Ovary (tissue), 7 donors: ENCODE measurements at regions not wholly inside any gene's neighbourhood (a gene's known extent, or its start where the extent isn't known, plus 50 kb on each side); places are given as distances from the start of the nearest gene placed in this dataset.

Source experiments
- DNase-seq, 5 donors: peaks; one replicate each; pipeline ENCODE4 v3.0.0-alpha.2; 2019 to 2020
- H3K27ac ChIP-seq, 2 donors: fragments of 200-600 bp; one replicate each; pipeline versions ENCODE4 v1.5.1 to v1.8.0; 2019 to 2022
- H3K27me3 ChIP-seq: fragments of 200-600 bp; one replicate; pipeline ENCODE4 v1.8.0; 2022
- H3K36me3 ChIP-seq: fragments of 200-600 bp; sonication (generic); one replicate; pipeline ENCODE4 v1.5.1; 2019
- H3K4me1 ChIP-seq: one replicate; pipeline ENCODE4 v1.8.1; 2013; ENCODE audit warnings: mild to moderate bottlenecking, moderate library complexity; ENCODE audit not compliant: insufficient read depth
- H3K4me3 ChIP-seq: fragments of 200-600 bp; sonication (generic); one replicate; pipeline ENCODE4 v1.5.1; 2017
- H3K9me3 ChIP-seq, 2 donors: fragments of 200-600 bp in 1 of 2; sonication (generic) in 1 of 2; one replicate each; pipeline versions ENCODE4 v1.5.1 to v1.8.1; 2013 to 2019; ENCODE audit warnings: mild to moderate bottlenecking in 1 of 2, moderate library complexity in 1 of 2
- CTCF ChIP-seq, 3 donors: fragments of 450-650 bp in 2 of 3; fragments of 200-600 bp in 1 of 3; IDR thresholded peaks; one replicate each; pipeline versions ENCODE4 v1.5.1 to v1.8.0; 2016 to 2022; ENCODE audit warnings: antibody characterized with exemption in 3 of 3, mild to moderate bottlenecking in 1 of 3
- EP300 ChIP-seq: sonication (generic); formaldehyde crosslinking; IDR thresholded peaks from one replicate; pipeline ENCODE4 v1.6.1; 2017; ENCODE audit warnings: antibody characterized with exemption
- POLR2A ChIP-seq: fragments of 450-650 bp; IDR thresholded peaks from one replicate; pipeline ENCODE4 v1.6.1; 2017; ENCODE audit warnings: antibody characterized with exemption, mild to moderate bottlenecking, moderate library complexity
- WGBS, 3 donors: extraction: QIAGEN DNeasy Blood & Tissue Kit in 1 of 3; methylation state at CpG; one replicate each; pipeline versions ENCODE4 v1.1.5 to v1.1.7; 2013 to 2017; 5-methylcytosine and 5-hydroxymethylcytosine counted together
- intact Hi-C, 4 donors: fragments of 100-400 bp; cut with DNase I; formaldehyde crosslinking; loops; one replicate each; pipeline versions ENCODE4 v1.11.0 to v1.15.1; 2022 to 2023
- donor health status: DM: no; HTN: no; CAD: no; lungs with moderate emphysema.
- donor health status: DM: no; HTN: no; CAD: no.
- donor health status: Bipolar disorder and iron deficiency.
- donor health status: DM: no; HTN: no; CAD: no.
- donor health status: DM: yes; HTN: yes; CAD: no.

DNA sequence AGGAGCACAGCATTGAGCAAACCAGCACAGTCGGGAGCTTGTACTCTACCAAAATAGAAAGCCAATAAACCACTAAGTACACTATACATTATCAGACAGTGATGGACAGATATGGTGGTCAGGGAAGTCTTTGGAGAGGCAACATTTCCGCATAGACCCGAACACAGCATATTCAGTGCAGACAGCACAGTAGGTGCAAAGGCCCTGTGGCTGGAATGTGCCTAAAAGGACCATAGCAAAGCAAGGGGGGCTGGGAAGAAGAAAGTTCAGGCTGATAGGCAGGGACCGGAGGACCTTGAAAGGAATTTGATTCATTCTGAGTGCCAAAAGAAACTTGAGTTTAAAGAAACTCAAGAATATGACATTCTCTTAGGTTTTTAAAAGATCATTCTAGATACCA, 92.0 kb upstream of the GALNT2 start:
- no peaks in the 10 kb centered on the region for H3K4me1 ChIP-seq
- TF ChIP-seq CTCF (IDR thresholded peaks at IDR 0.05) (no peak), POLR2A (no peak), EP300 (no peak)
- no peaks in the 10 kb centered on the region for H3K9me3 ChIP-seq
- H3K27me3 ChIP-seq: no peaks in the 10 kb centered on the region
- DNase-seq: no peak
- WGBS, 3 donors: 85 to 92% (median 90%) methylated on average over 4 of the region's 4 CpGs
- H3K27ac ChIP-seq: no peak overlapping the region
- H3K4me3 ChIP-seq: no peak overlapping the region
- intact Hi-C loops: no loop called here
- H3K36me3 ChIP-seq: no peaks in the 10 kb centered on the region

DNA sequence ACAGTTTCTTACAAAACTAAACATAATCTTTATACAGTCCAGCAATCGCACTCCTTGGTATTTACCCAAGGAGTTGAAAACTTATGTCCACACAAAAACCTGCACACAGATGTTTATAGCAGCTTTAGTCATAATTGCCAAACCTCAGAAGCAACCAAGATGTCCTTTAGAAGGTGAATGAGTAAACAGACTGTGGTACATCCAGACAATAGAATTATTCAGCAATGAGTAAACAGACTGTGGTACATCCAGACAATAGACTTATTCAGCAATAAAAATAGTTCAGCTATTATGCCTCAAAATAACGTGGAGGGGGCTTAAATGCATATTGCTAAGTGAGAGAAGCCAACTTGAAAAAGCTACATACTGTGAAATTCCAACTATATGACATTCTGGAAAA, 87.0 kb upstream of the GALNT2 start:
- no peak overlapping the region for H3K4me3 ChIP-seq
- TF ChIP-seq POLR2A: no peak
- no peak for TF ChIP-seq EP300
- 53 to 69% (median 59%) methylated on average over 2 of the region's 2 CpGs for WGBS, 3 donors

GRCh38 chr1:229981736-229982135, 85.3 kb upstream of the GALNT2 start:
- WGBS, 3 donors: 66 to 73% (median 70%) methylated on average over 3 of the region's 3 CpGs
- no peaks in the 10 kb centered on the region for H3K36me3 ChIP-seq
- no peaks in the 10 kb centered on the region for H3K9me3 ChIP-seq
- H3K4me3 ChIP-seq: no peak overlapping the region
- no peak for TF ChIP-seq EP300
- TF ChIP-seq CTCF (IDR thresholded peaks at IDR 0.05): no peak
- no peak for TF ChIP-seq POLR2A
- intact Hi-C loops: no loop called here
- DNase-seq: no peak
- H3K27me3 ChIP-seq: no peaks in the 10 kb centered on the region
- no peak overlapping the region for H3K27ac ChIP-seq
- no peaks in the 10 kb centered on the region for H3K4me1 ChIP-seq

More for the DNA sequence above, 87.0 kb upstream of the GALNT2 start:
- no peak for DNase-seq
- intact Hi-C loops: no loop called here
- Histone ChIP-seq H3K4me1 (no peaks in the 10 kb centered on the region), H3K27ac (no peak overlapping the region), H3K9me3 (no peaks in the 10 kb centered on the region), H3K27me3 (no peaks in the 10 kb centered on the region), H3K36me3 (no peaks in the 10 kb centered on the region)

- no peaks in the 10 kb centered on the region for H3K36me3 ChIP-seq
- H3K27ac ChIP-seq: no peak overlapping the region
- TF ChIP-seq CTCF (IDR thresholded peaks at IDR 0.05): no peak
- TF ChIP-seq EP300: no peak
- TF ChIP-seq POLR2A: no peak
- intact Hi-C loops: no loop called here
- H3K4me3 ChIP-seq: no peak overlapping the region
- no peaks in the 10 kb centered on the region for H3K9me3 ChIP-seq
- 86 to 93% (median 92%) methylated on average over 9 of the region's 9 CpGs for WGBS, 3 donors
- no peaks in the 10 kb centered on the region for H3K4me1 ChIP-seq
- no peak for DNase-seq
- H3K27me3 ChIP-seq: no peaks in the 10 kb centered on the region
Measured at GRCh38 chr1:229984310-229984991, 82.6 kb upstream of the GALNT2 start.

GRCh38 chr1:229984992-229985612, 81.9 kb upstream of the GALNT2 start:
- Histone ChIP-seq H3K27ac (no peak overlapping the region), H3K27me3 (no peaks in the 10 kb centered on the region), H3K36me3 (no peaks in the 10 kb centered on the region), H3K4me3 (no peak overlapping the region), H3K4me1 (no peaks in the 10 kb centered on the region), H3K9me3 (no peaks in the 10 kb centered on the region)
- 85 to 86% (median 86%) methylated on average over 9 of the region's 9 CpGs for WGBS, 3 donors
- no peak for DNase-seq
- no peak for TF ChIP-seq POLR2A
- no peak for TF ChIP-seq EP300
- no peak for TF ChIP-seq CTCF (IDR thresholded peaks at IDR 0.05)
- intact Hi-C loops: no loop called here
